A673 (cell line): ENCODE measurements at regions not wholly inside any gene's neighbourhood (a gene's known extent, or its start where the extent isn't known, plus 50 kb on each side); places are given as distances from the start of the nearest gene placed in this dataset.
A peak's percentile ranks its signal among the peaks of the same experiment; 100 is the strongest.

Experiments
- BruUV-seq: library from RNA; stranded (reverse); fragments of 400-500 nt; replicated peaks from 2 replicates; lab custom pipeline; 2021; lab: Mats Ljungman, UMichigan
- CTCF ChIA-PET: fragments of 300-600 bp; sonication (Branson Sonifier 250); formaldehyde crosslinking; loops from one replicate; lab custom pipeline; 2022; ENCODE audit warnings: antibody characterized with exemption; lab: Charles Lee
- POLR2A ChIA-PET: fragments of 300-600 bp; sonication (Branson Sonifier 250); formaldehyde crosslinking; loops from one replicate; lab custom pipeline; 2022; ENCODE audit warnings: antibody characterized with exemption; ENCODE audit not compliant: low non-redundant PET; lab: Charles Lee
- DNase-seq: peaks from one replicate; pipeline ENCODE4 v3.0.0-alpha.2; 2015; ENCODE audit warnings: low spot score
- H3K27ac ChIP-seq: fragments of 200-600 bp; sonication (generic); 2 replicates; pipeline ENCODE4 v1.5.1; 2016; ENCODE audit warnings: mixed run types, low read depth, mild to moderate bottlenecking, mixed read lengths, antibody characterized with exemption, low read length; ENCODE audit not compliant: poor library complexity, severe bottlenecking
- H3K27me3 ChIP-seq: fragments of 200-600 bp; sonication (generic); replicated peaks from 2 replicates; pipeline ENCODE4 v1.6.1; 2017; ENCODE audit warnings: mixed run types, low read depth, mild to moderate bottlenecking, mixed read lengths, antibody characterized with exemption, low read length; ENCODE audit not compliant: insufficient read depth, poor library complexity
- H3K36me3 ChIP-seq: fragments of 200-600 bp; sonication (generic); 2 replicates; pipeline ENCODE4 v1.6.1; 2016; ENCODE audit warnings: mixed run types, mild to moderate bottlenecking, mixed read lengths, antibody characterized with exemption, low read length; ENCODE audit not compliant: insufficient read depth, poor library complexity, severe bottlenecking
- H3K4me1 ChIP-seq: fragments of 200-600 bp; sonication (generic); 2 replicates; pipeline ENCODE4 v1.6.1; 2017; ENCODE audit warnings: mixed run types, mild to moderate bottlenecking, mixed read lengths, antibody characterized with exemption, low read length; ENCODE audit not compliant: insufficient read depth, poor library complexity, severe bottlenecking
- H3K4me3 ChIP-seq: fragments of 200-600 bp; sonication (generic); 2 replicates; pipeline ENCODE4 v1.5.1; 2016; ENCODE audit warnings: low read depth, mixed run types, mild to moderate bottlenecking, mixed read lengths, low read length; ENCODE audit not compliant: poor library complexity, severe bottlenecking
- H3K9me3 ChIP-seq: fragments of 200-600 bp; sonication (generic); 2 replicates; pipeline ENCODE4 v1.6.1; 2016; ENCODE audit warnings: mixed run types, low read depth, mild to moderate bottlenecking, mixed read lengths, antibody characterized with exemption, low read length; ENCODE audit not compliant: poor library complexity, severe bottlenecking
- EZH2 ChIP-seq: fragments of 200-600 bp; sonication (generic); IDR thresholded peaks from 2 replicates; pipeline ENCODE4 v1.6.1; 2017; ENCODE audit warnings: borderline replicate concordance, low read depth, mild to moderate bottlenecking, mixed read lengths, antibody characterized with exemption, low read length; ENCODE audit not compliant: poor library complexity, severe bottlenecking
- intact Hi-C: fragments of 100-400 bp; cut with micrococcal nuclease; formaldehyde crosslinking; loops from one replicate; pipeline ENCODE4 v1.10.0; 2022; ENCODE audit not compliant: unreplicated experiment
- TF ChIP-seq, protein P1 (sequence below): fragments of 300-800, 200-600 bp; sonication (generic); conservative IDR thresholded peaks from 2 replicates; pipeline ENCODE4 v1.5.1; 2017; ENCODE audit warnings: low read depth, mild to moderate bottlenecking, antibody characterized with exemption, low read length, moderate library complexity, mixed read lengths

- H3K27me3 ChIP-seq: no peaks in the 10 kb centered on the region
- intact Hi-C loops: no loop called here
- H3K36me3 ChIP-seq: no peaks in the 10 kb centered on the region
- no peak for DNase-seq
- no peak overlapping the region for H3K27ac ChIP-seq
- no TSS peak for BruUV-seq
- H3K4me3 ChIP-seq: no peak overlapping the region
- no peaks in the 10 kb centered on the region for H3K9me3 ChIP-seq
- H3K4me1 ChIP-seq: no peaks in the 10 kb centered on the region
- no peak for TF ChIP-seq EZH2
- TF ChIP-seq, protein P1, sequence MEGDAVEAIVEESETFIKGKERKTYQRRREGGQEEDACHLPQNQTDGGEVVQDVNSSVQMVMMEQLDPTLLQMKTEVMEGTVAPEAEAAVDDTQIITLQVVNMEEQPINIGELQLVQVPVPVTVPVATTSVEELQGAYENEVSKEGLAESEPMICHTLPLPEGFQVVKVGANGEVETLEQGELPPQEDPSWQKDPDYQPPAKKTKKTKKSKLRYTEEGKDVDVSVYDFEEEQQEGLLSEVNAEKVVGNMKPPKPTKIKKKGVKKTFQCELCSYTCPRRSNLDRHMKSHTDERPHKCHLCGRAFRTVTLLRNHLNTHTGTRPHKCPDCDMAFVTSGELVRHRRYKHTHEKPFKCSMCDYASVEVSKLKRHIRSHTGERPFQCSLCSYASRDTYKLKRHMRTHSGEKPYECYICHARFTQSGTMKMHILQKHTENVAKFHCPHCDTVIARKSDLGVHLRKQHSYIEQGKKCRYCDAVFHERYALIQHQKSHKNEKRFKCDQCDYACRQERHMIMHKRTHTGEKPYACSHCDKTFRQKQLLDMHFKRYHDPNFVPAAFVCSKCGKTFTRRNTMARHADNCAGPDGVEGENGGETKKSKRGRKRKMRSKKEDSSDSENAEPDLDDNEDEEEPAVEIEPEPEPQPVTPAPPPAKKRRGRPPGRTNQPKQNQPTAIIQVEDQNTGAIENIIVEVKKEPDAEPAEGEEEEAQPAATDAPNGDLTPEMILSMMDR: no peak
- ChIA-PET POLR2A (no interaction called here), CTCF (no interaction called here)
These were observed 222.0 kb downstream of the B3GLCT start for GRCh38 chr13:31421756-31422155.

- intact Hi-C loops: loop anchor here (1.0 kb wide), 1 partner anchor 188 kb away; no protein-coding TSS in a partner anchor
- Histone ChIP-seq H3K36me3 (no peaks in the 10 kb centered on the region), H3K4me3 (no peak overlapping the region), H3K4me1 (no peaks in the 10 kb centered on the region), H3K27ac (no peak overlapping the region), H3K9me3 (no peaks in the 10 kb centered on the region), H3K27me3 (no peaks in the 10 kb centered on the region)
- TF ChIP-seq EZH2: no peak
- TF ChIP-seq, protein P1: peak; percentile 95
- CTCF ChIA-PET: interaction anchor here (0.5 to 2.6 kb wide), 5 partner anchors 179 to 313 kb away, joined by 3 to 16 read pairs (median 3); no protein-coding TSS in a partner anchor
- DNase-seq: peak; percentile 84
- BruUV-seq: no TSS peak
- POLR2A ChIA-PET: no interaction called here
These were observed 224.5 kb downstream of the B3GLCT start for GRCh38 chr13:31424130-31424729.

DNA sequence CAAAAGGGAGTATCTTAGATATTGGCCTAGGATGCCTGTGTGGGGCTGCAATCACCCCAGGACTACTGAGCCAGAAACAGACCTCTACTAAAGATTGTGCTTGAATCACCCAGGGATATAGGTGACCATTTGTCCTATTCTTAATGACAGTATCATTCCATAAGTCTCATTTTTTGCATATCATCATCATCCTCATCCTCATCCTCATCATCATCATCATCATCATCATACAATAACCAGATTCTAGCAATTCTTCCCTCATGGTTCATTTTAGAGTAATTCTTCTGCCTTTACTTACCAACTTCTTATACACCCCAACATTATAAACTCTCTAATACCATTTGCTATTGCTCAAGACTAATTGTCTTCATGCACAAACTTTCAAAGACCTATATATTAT is 226.6 kb downstream of the B3GLCT start:
- BruUV-seq: no TSS peak
- H3K4me1 ChIP-seq: no peaks in the 10 kb centered on the region
- intact Hi-C loops: no loop called here
- no peaks in the 10 kb centered on the region for H3K9me3 ChIP-seq
- H3K36me3 ChIP-seq: no peaks in the 10 kb centered on the region
- no peaks in the 10 kb centered on the region for H3K27me3 ChIP-seq
- DNase-seq: no peak
- no peak overlapping the region for H3K27ac ChIP-seq
- POLR2A ChIA-PET: no interaction called here
- CTCF ChIA-PET: no interaction called here
- no peak overlapping the region for H3K4me3 ChIP-seq
- TF ChIP-seq, protein P1: no peak
- TF ChIP-seq EZH2: no peak
